Activated CD4-positive, alpha-beta T cell treated with anti-CD3 and anti-CD28 coated beads, Interleukin-10, Interleukin-2, amounts not matched to agents 100 ng/mL and 50 ng/mL, durations not matched to agents 16 hours and 8 hours (primary cell): ENCODE measurements at regions not wholly inside any gene's neighbourhood (a gene's known extent, or its start where the extent isn't known, plus 50 kb on each side); places are given as distances from the start of the nearest gene placed in this dataset.
A peak's percentile ranks its signal among the peaks of the same experiment; 100 is the strongest.

ENCODE experiments used
- DNase-seq: peaks from one replicate; pipeline ENCODE4 v3.0.0-alpha.2; 2020

- DNase-seq, result no peak
These were observed 261.5 kb downstream of the TRIB2 start for GRCh38 chr2:12978066-12978835.

GRCh38 chr2:12979066-12979465 is 262.3 kb downstream of the TRIB2 start:
- DNase-seq, result no peak

GRCh38 chr2:12980817-12981216 is 264.1 kb downstream of the TRIB2 start:
- no peak for DNase-seq

GRCh38 chr2:12982149-12982584 is 265.4 kb downstream of the TRIB2 start:
- no peak for DNase-seq

GRCh38 chr2:12987246-12987645 is 270.5 kb downstream of the TRIB2 start:
- no peak for DNase-seq

- no peak for DNase-seq
These were observed 271.5 kb downstream of the TRIB2 start for GRCh38 chr2:12988279-12988678.

- no peak for DNase-seq
These were observed 273.8 kb downstream of the TRIB2 start for GRCh38 chr2:12990523-12990922.

GRCh38 chr2:12998685-12999084 is 281.9 kb downstream of the TRIB2 start:
- no peak for DNase-seq

- no peak for DNase-seq
These were observed 284.1 kb downstream of the TRIB2 start for GRCh38 chr2:13000664-13001363.

- DNase-seq, result no peak
These were observed 284.7 kb downstream of the TRIB2 start for GRCh38 chr2:13001408-13001807.

- no peak for DNase-seq
These were observed 286.0 kb downstream of the TRIB2 start for GRCh38 chr2:13002536-13003331.

GRCh38 chr2:13003500-13003899 is 286.8 kb downstream of the TRIB2 start:
- no peak for DNase-seq

GRCh38 chr2:13005048-13005447 is 288.3 kb downstream of the TRIB2 start:
- DNase-seq, result no peak

GRCh38 chr2:13005761-13006335 is 289.1 kb downstream of the TRIB2 start:
- no peak for DNase-seq

- no peak for DNase-seq
These were observed 289.7 kb downstream of the TRIB2 start for GRCh38 chr2:13006426-13006825.

GRCh38 chr2:13006829-13007717 is 290.3 kb downstream of the TRIB2 start:
- peak; percentile 72 for DNase-seq

- no peak for DNase-seq
These were observed 292.4 kb downstream of the TRIB2 start for GRCh38 chr2:13009027-13009642.

GRCh38 chr2:13010283-13010682 is 293.5 kb downstream of the TRIB2 start:
- DNase-seq, result no peak

GRCh38 chr2:13014783-13015182 is 298.0 kb downstream of the TRIB2 start:
- DNase-seq, result no peak

- no peak for DNase-seq
These were observed 299.0 kb downstream of the TRIB2 start for GRCh38 chr2:13015532-13016320.

- no peak for DNase-seq
These were observed 301.8 kb downstream of the TRIB2 start for GRCh38 chr2:13018490-13018889.
